Fibroblast of peridontal ligament (primary cell): ENCODE measurements at regions not wholly inside any gene's neighbourhood (a gene's known extent, or its start where the extent isn't known, plus 50 kb on each side); places are given as distances from the start of the nearest gene placed in this dataset.

ENCODE experiments used
- DNase-seq: peaks from one replicate; pipeline ENCODE4 v3.0.0-alpha.2; 2010; ENCODE audit errors: extremely low read depth

- DNase-seq, result no peak
Observed at GRCh38 chr1:234536741-234537140, 57.8 kb upstream of the TARBP1 start.

GRCh38 chr1:234535763-234536515 lies 57.0 kb upstream of the TARBP1 start:
- DNase-seq, result peak; percentile 82

GRCh38 chr1:234535218-234535617 lies 56.2 kb upstream of the TARBP1 start:
- no peak for DNase-seq

GRCh38 chr1:234533975-234534876 lies 55.2 kb upstream of the TARBP1 start:
- peak; percentile 100 for DNase-seq

- DNase-seq, result peak; percentile 95
Observed at GRCh38 chr1:234533034-234533891, 54.3 kb upstream of the TARBP1 start.

- DNase-seq, result no peak
Observed at GRCh38 chr1:234532503-234532922, 53.5 kb upstream of the TARBP1 start.

GRCh38 chr1:234531151-234531635 lies 52.2 kb upstream of the TARBP1 start:
- DNase-seq, result no peak

- no peak for DNase-seq
Observed at GRCh38 chr1:234530672-234531071, 51.7 kb upstream of the TARBP1 start.

- no peak for DNase-seq
Observed at GRCh38 chr1:234529950-234530237, 50.9 kb upstream of the TARBP1 start.

GRCh38 chr1:234529095-234529949 lies 50.3 kb upstream of the TARBP1 start:
- no peak for DNase-seq
